A549 (cell line): ENCODE measurements at regions not wholly inside any gene's neighbourhood (a gene's known extent, or its start where the extent isn't known, plus 50 kb on each side); places are given as distances from the start of the nearest gene placed in this dataset.
A peak's percentile ranks its signal among the peaks of the same experiment; 100 is the strongest.

ENCODE experiments used
- ATAC-seq, 2 experiments: fragments of 200-7000 bp in 1 of 2; fragments of >200 bp in 1 of 2; cut with Nextera tagmentation in 1 of 2; cut with Tn5 transposase in 1 of 2; 3 replicates each; pipeline versions ENCODE4 v1.8.0 to v1.9.1; 2018 to 2020; ENCODE audit warnings: mild to moderate bottlenecking in 1 of 2, moderate library complexity in 1 of 2
- CTCF ChIA-PET: fragments of 300-600 bp; sonication (Branson Sonifier 250); formaldehyde crosslinking; extraction: SDS; loops from one replicate; lab custom pipeline; 2021; ENCODE audit warnings: antibody characterized with exemption, inconsistent platforms; lab: Yijun Ruan, JAX
- POLR2A ChIA-PET: fragments of 350-600 bp; formaldehyde crosslinking; extraction: SDS; loops from one replicate; lab custom pipeline; 2021; ENCODE audit warnings: antibody characterized with exemption, inconsistent platforms; lab: Yijun Ruan, JAX
- DNase-seq, 2 experiments: peaks; one replicate each; pipeline versions ENCODE4 v3.0.0 to v3.0.0-alpha.2; 2011 to 2016; ENCODE audit warnings: low read depth in 1 of 2, low spot score in 1 of 2
- FAIRE-seq: peaks from 2 replicates; lab custom pipeline; 2011; peaks lifted over from hg19 to GRCh38; lab: Jason Lieb, UNC
- H3K27ac ChIP-seq, 2 experiments: fragments of >200 bp; sonication (Bioruptor Twin); formaldehyde crosslinking; 3 replicates each; pipeline ENCODE4 v1.5.1; 2016 to 2017
- H3K4me1 ChIP-seq: fragments of >200 bp; sonication (Bioruptor Twin); formaldehyde crosslinking; 3 replicates; pipeline ENCODE4 v1.6.1; 2016
- H3K4me2 ChIP-seq: fragments of >200 bp; sonication (Bioruptor Twin); formaldehyde crosslinking; 3 replicates; pipeline ENCODE4 v1.6.1; 2016
- H3K4me3 ChIP-seq: fragments of >200 bp; sonication (Bioruptor Twin); formaldehyde crosslinking; 3 replicates; pipeline ENCODE4 v1.5.1; 2016
- H3K9me3 ChIP-seq: fragments of >200 bp; sonication (Bioruptor Twin); formaldehyde crosslinking; 3 replicates; pipeline ENCODE4 v1.6.1; 2016
- ATOH8 ChIP-seq: fragments of 250-450 bp; sonication (Bioruptor Pico); IDR thresholded peaks from 2 replicates; pipeline ENCODE4 v1.5.0; 2020; ENCODE audit warnings: low read depth, mild to moderate bottlenecking, moderate library complexity
- BHLHE40 ChIP-seq: IDR thresholded peaks from 2 replicates; pipeline ENCODE4 v1.6.1; 2012; ENCODE audit warnings: low read depth, low read length, inconsistent platforms
- CBX2 ChIP-seq: fragments of 200-600 bp; sonication (generic); IDR thresholded peaks from 2 replicates; pipeline ENCODE4 v1.6.1; 2016; ENCODE audit warnings: low read depth, mild to moderate bottlenecking, borderline replicate concordance
- CEBPB ChIP-seq, 2 experiments: fragments of >200 bp in 1 of 2; sonication (Bioruptor Twin) in 1 of 2; formaldehyde crosslinking in 1 of 2; IDR thresholded peaks; 2 replicates each; pipeline ENCODE4 v1.6.1; 2012 to 2016
- CHD2 ChIP-seq: fragments of 150-350 bp; IDR thresholded peaks from 2 replicates; pipeline ENCODE4 v1.6.1; 2014; ENCODE audit warnings: low read length; ENCODE audit not compliant: partially characterized antibody
- EHF ChIP-seq: fragments of 250-450 bp; sonication (Bioruptor Pico); IDR thresholded peaks from 2 replicates; pipeline ENCODE4 v1.5.0; 2020; ENCODE audit warnings: mild to moderate bottlenecking
- EHMT2 ChIP-seq: fragments of 200-600 bp; sonication (generic); IDR thresholded peaks from 2 replicates; pipeline ENCODE4 v1.6.1; 2016; ENCODE audit warnings: antibody characterized with exemption, low read depth, mild to moderate bottlenecking, moderate library complexity
- ESRRA ChIP-seq: fragments of 150-350 bp; IDR thresholded peaks from 2 replicates; pipeline ENCODE4 v1.6.1; 2014; ENCODE audit warnings: mild to moderate bottlenecking, low read length, borderline replicate concordance
- FOSB ChIP-seq: fragments of 250-450 bp; sonication (Bioruptor Pico); IDR thresholded peaks from 2 replicates; pipeline ENCODE4 v1.5.0; 2020; ENCODE audit warnings: mild to moderate bottlenecking, moderate library complexity
- HOXB13 ChIP-seq: fragments of 250-450 bp; sonication (Bioruptor Pico); IDR thresholded peaks from 2 replicates; pipeline ENCODE4 v1.5.0; 2020; ENCODE audit warnings: low read depth, mild to moderate bottlenecking, moderate library complexity
- HOXB5 ChIP-seq: fragments of 250-450 bp; sonication (Bioruptor Pico); IDR thresholded peaks from 2 replicates; pipeline ENCODE4 v1.5.0; 2020; ENCODE audit warnings: mild to moderate bottlenecking, moderate library complexity
- JUN ChIP-seq, 2 experiments: fragments of >200 bp; sonication (Bioruptor Twin); formaldehyde crosslinking; IDR thresholded peaks; 2 replicates in 1 of 2; 3 replicates in 1 of 2; pipeline ENCODE4 v1.6.1; 2016 to 2017
- MAFK ChIP-seq: fragments of 450-650 bp; IDR thresholded peaks from 2 replicates; pipeline ENCODE4 v1.6.1; 2014; ENCODE audit not compliant: partially characterized antibody
- MYC ChIP-seq: IDR thresholded peaks from 2 replicates; pipeline ENCODE4 v1.6.1; 2012; ENCODE audit warnings: mild to moderate bottlenecking, inconsistent platforms, low read length, improper control_type of control experiment, borderline replicate concordance
- PBX3 ChIP-seq: IDR thresholded peaks from 2 replicates; pipeline ENCODE4 v1.6.1; 2012
- RAD21 ChIP-seq, 2 experiments: fragments of >200 bp in 1 of 2; sonication (Bioruptor Twin) in 1 of 2; formaldehyde crosslinking in 1 of 2; IDR thresholded peaks in 1 of 2; conservative IDR thresholded peaks in 1 of 2; 2 replicates in 1 of 2; 3 replicates in 1 of 2; pipeline ENCODE4 v1.6.1; 2012 to 2018; ENCODE audit warnings: inconsistent platforms in 1 of 2
- RCOR1 ChIP-seq: fragments of 150-350 bp; IDR thresholded peaks from 2 replicates; pipeline ENCODE4 v1.6.1; 2014; ENCODE audit warnings: antibody characterized with exemption, low read length, low read depth
- TFCP2L1 ChIP-seq: fragments of 250-450 bp; sonication (Bioruptor Pico); IDR thresholded peaks from 2 replicates; pipeline ENCODE4 v1.5.0; 2021; ENCODE audit warnings: mild to moderate bottlenecking
- TP53 ChIP-seq: fragments of 250-450 bp; sonication (Bioruptor Pico); IDR thresholded peaks from 2 replicates; pipeline ENCODE4 v1.5.0; 2021; ENCODE audit warnings: mild to moderate bottlenecking, moderate library complexity
- ZC3H11A ChIP-seq: fragments of 450-650 bp; IDR thresholded peaks from 2 replicates; pipeline ENCODE4 v1.6.1; 2014; ENCODE audit warnings: antibody characterized with exemption, mild to moderate bottlenecking
- WGBS: methylation state at CpG from one replicate; pipeline ENCODE4 v1.1.6; 2017; ENCODE audit errors: missing lambda C conversion rate; 5-methylcytosine and 5-hydroxymethylcytosine counted together
- TF ChIP-seq, protein P1 (sequence below): IDR thresholded peaks from 2 replicates; pipeline ENCODE4 v1.6.1; 2012; ENCODE audit warnings: low read depth, borderline replicate concordance
- TF ChIP-seq, protein P2 (sequence below): fragments of >200 bp; sonication (Bioruptor Twin); formaldehyde crosslinking; IDR thresholded peaks from 2 replicates; pipeline ENCODE4 v1.6.1; 2016

- ChIA-PET POLR2A (no interaction called here), CTCF (no interaction called here)
- ATAC-seq = no peak
- WGBS = 0% methylated on average over 1 of the region's 1 CpG
- no peak for TF ChIP-seq CEBPB (IDR thresholded peaks at IDR 0.05)
- TF ChIP-seq HOXB5 (CRISPR knock-in tag) = no peak
- TF ChIP-seq ZC3H11A = no peak
- TF ChIP-seq PBX3 = no peak
- no peak for TF ChIP-seq TFCP2L1
- TF ChIP-seq JUN (IDR thresholded peaks at IDR 0.05) = no peak
- Histone ChIP-seq H3K4me1 (no peaks in the 10 kb centered on the region), H3K27ac (no peak overlapping the region), H3K4me2 (no peak overlapping the region), H3K4me3 (no peak overlapping the region), H3K9me3 (no peaks in the 10 kb centered on the region)
- no peak for FAIRE-seq
- no peak for DNase-seq
Observed at GRCh38 chr4:19857991-19858390, 393.7 kb upstream of the SLIT2 start.

DNA sequence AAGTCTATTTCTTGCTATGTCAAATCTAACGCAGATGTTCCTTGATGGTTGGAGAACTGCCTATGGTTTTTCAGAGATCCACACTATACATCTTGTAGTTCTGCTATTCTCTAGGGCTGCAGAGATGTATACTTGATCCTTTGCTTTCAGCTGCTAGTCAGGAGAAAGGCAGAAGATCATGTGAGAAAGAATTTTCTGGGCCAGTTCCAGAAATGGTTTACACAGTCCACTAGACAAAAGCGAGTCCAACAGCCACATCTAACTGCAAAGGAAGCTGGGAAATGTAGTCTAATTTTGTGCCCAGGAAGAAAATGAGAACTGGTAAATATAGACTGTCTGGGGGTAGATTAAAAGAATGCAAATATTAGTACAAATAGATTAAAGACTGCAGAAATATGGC, 394.3 kb upstream of the SLIT2 start:
- Histone ChIP-seq H3K4me2 (no peak overlapping the region), H3K9me3 (no peaks in the 10 kb centered on the region), H3K4me3 (no peak overlapping the region), H3K4me1 (no peaks in the 10 kb centered on the region), H3K27ac (no peak overlapping the region)
- 25% methylated on average over 2 of the region's 2 CpGs for WGBS
- ChIA-PET CTCF (no interaction called here), POLR2A (no interaction called here)
- DNase-seq (no peak), FAIRE-seq (no peak), ATAC-seq (no peak)
- TF ChIP-seq EHF (CRISPR knock-in tag) (no peak), CHD2 (no peak), RCOR1 (no peak), EHMT2 (no peak), MYC (no peak), MAFK (no peak), HOXB13 (CRISPR knock-in tag) (no peak), ZC3H11A (no peak), ATOH8 (CRISPR knock-in tag) (no peak), FOSB (CRISPR knock-in tag) (no peak), RAD21 (conservative IDR thresholded peaks at IDR 0.05 in 1 of 2, IDR thresholded peaks at IDR 0.05 in 1 of 2) (no peak), TP53 (no peak)
- TF ChIP-seq, protein P1, sequence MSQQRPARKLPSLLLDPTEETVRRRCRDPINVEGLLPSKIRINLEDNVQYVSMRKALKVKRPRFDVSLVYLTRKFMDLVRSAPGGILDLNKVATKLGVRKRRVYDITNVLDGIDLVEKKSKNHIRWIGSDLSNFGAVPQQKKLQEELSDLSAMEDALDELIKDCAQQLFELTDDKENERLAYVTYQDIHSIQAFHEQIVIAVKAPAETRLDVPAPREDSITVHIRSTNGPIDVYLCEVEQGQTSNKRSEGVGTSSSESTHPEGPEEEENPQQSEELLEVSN = no peak
- TF ChIP-seq, protein P2, sequence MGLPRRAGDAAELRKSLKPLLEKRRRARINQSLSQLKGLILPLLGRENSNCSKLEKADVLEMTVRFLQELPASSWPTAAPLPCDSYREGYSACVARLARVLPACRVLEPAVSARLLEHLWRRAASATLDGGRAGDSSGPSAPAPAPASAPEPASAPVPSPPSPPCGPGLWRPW = no peak

- CTCF ChIA-PET = no interaction called here
- Histone ChIP-seq H3K4me2 (no peak overlapping the region), H3K4me1 (no peaks in the 10 kb centered on the region), H3K9me3 (no peaks in the 10 kb centered on the region), H3K27ac (no peak overlapping the region), H3K4me3 (no peak overlapping the region)
- DNase-seq (peak in 1 of 2 experiments; percentile 1), FAIRE-seq (no peak), ATAC-seq (no peak)
- POLR2A ChIA-PET = no interaction called here
- no peak for TF ChIP-seq CBX2
- no peak for TF ChIP-seq BHLHE40
- no peak for TF ChIP-seq ESRRA
- 16% methylated on average over 5 of the region's 5 CpGs for WGBS
Observed at GRCh38 chr4:19850909-19851308, 400.8 kb upstream of the SLIT2 start.
